H1 (cell line): ENCODE measurements at regions not wholly inside any gene's neighbourhood (a gene's known extent, or its start where the extent isn't known, plus 50 kb on each side); places are given as distances from the start of the nearest gene placed in this dataset.

ENCODE experiments used
- BRCA1 ChIP-seq: IDR thresholded peaks from 2 replicates; pipeline ENCODE4 v1.6.1; 2012; ENCODE audit warnings: low read depth, low read length, improper control_type of control experiment
- SP2 ChIP-seq: IDR thresholded peaks from 2 replicates; pipeline ENCODE4 v1.6.1; 2012; ENCODE audit warnings: mild to moderate bottlenecking, low read length, inconsistent platforms
- TAF7 ChIP-seq: optimal IDR thresholded peaks from 2 replicates; pipeline ENCODE3; 2011; ENCODE audit warnings: low read depth, mild to moderate bottlenecking, inconsistent platforms, low read length, moderate library complexity, borderline replicate concordance
- TF ChIP-seq, protein P1 (sequence below): IDR thresholded peaks from 2 replicates; pipeline ENCODE4 v1.6.1; 2011; ENCODE audit warnings: low read length, improper control_type of control experiment
- TF ChIP-seq, protein P2 (sequence below), 3 experiments: IDR thresholded peaks; 1 replicate in 2 of 3; 2 replicates in 1 of 3; pipeline versions ENCODE4 v1.5.1 to v1.6.1; 2011; ENCODE audit warnings: low read length in 3 of 3, mild to moderate bottlenecking in 3 of 3, inconsistent platforms in 2 of 3, low read depth in 1 of 3, moderate library complexity in 1 of 3; ENCODE audit not compliant: insufficient read depth in 1 of 3; ENCODE audit errors: control extremely low read depth in 1 of 3
- TF ChIP-seq, protein P3 (sequence below): IDR thresholded peaks from 2 replicates; pipeline ENCODE4 v1.6.1; 2011; ENCODE audit warnings: low read depth, mild to moderate bottlenecking, low read length; ENCODE audit not compliant: insufficient read depth
- TF ChIP-seq, protein P4 (sequence below): fragments of 300-600 bp; sonication (generic); IDR thresholded peaks from 2 replicates; pipeline ENCODE4 v1.7.1; 2012; ENCODE audit warnings: low read length, moderate library complexity, mild to moderate bottlenecking, inconsistent platforms; ENCODE audit not compliant: insufficient replicate concordance

DNA sequence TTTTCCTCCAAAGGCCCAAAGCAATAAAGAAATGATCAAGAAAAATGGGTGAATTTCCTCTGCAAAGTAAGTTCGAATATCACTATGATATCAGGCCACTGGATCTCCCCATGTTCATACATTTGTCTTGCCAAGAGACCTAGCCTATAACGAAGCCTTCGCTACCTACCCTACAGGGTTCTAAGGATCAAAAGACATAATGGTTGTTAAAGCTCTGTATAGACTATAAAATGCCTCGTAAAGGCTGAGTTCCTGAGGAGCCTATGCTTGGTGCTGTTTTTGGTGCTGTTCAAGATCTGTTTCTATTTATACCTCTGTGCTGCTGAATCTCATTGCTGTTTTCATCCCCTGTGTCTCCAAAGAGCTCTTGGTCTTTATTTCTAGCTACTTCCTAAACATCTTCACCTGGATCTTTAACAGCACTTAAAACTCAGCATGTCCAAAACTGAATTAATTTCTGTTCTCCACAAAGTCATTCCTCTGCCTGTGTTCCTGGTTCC lies 254.4 kb upstream of the CHAC2 start (continued):
- TF ChIP-seq, protein P1, sequence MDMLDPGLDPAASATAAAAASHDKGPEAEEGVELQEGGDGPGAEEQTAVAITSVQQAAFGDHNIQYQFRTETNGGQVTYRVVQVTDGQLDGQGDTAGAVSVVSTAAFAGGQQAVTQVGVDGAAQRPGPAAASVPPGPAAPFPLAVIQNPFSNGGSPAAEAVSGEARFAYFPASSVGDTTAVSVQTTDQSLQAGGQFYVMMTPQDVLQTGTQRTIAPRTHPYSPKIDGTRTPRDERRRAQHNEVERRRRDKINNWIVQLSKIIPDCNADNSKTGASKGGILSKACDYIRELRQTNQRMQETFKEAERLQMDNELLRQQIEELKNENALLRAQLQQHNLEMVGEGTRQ = no peak
- TF ChIP-seq, protein P2, sequence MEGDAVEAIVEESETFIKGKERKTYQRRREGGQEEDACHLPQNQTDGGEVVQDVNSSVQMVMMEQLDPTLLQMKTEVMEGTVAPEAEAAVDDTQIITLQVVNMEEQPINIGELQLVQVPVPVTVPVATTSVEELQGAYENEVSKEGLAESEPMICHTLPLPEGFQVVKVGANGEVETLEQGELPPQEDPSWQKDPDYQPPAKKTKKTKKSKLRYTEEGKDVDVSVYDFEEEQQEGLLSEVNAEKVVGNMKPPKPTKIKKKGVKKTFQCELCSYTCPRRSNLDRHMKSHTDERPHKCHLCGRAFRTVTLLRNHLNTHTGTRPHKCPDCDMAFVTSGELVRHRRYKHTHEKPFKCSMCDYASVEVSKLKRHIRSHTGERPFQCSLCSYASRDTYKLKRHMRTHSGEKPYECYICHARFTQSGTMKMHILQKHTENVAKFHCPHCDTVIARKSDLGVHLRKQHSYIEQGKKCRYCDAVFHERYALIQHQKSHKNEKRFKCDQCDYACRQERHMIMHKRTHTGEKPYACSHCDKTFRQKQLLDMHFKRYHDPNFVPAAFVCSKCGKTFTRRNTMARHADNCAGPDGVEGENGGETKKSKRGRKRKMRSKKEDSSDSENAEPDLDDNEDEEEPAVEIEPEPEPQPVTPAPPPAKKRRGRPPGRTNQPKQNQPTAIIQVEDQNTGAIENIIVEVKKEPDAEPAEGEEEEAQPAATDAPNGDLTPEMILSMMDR (IDR thresholded peaks at IDR 0.05; ENCODE audit: control extremely low read depth in 1 of 3, insufficient read depth in 1 of 3, low read depth in 1 of 3, low read length in 3 of 3) = no peak
- TF ChIP-seq BRCA1 = no peak
- TF ChIP-seq TAF7 = no peak
- TF ChIP-seq, protein P3, sequence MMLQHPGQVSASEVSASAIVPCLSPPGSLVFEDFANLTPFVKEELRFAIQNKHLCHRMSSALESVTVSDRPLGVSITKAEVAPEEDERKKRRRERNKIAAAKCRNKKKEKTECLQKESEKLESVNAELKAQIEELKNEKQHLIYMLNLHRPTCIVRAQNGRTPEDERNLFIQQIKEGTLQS = no peak
- TF ChIP-seq SP2 = no peak
- TF ChIP-seq, protein P4, sequence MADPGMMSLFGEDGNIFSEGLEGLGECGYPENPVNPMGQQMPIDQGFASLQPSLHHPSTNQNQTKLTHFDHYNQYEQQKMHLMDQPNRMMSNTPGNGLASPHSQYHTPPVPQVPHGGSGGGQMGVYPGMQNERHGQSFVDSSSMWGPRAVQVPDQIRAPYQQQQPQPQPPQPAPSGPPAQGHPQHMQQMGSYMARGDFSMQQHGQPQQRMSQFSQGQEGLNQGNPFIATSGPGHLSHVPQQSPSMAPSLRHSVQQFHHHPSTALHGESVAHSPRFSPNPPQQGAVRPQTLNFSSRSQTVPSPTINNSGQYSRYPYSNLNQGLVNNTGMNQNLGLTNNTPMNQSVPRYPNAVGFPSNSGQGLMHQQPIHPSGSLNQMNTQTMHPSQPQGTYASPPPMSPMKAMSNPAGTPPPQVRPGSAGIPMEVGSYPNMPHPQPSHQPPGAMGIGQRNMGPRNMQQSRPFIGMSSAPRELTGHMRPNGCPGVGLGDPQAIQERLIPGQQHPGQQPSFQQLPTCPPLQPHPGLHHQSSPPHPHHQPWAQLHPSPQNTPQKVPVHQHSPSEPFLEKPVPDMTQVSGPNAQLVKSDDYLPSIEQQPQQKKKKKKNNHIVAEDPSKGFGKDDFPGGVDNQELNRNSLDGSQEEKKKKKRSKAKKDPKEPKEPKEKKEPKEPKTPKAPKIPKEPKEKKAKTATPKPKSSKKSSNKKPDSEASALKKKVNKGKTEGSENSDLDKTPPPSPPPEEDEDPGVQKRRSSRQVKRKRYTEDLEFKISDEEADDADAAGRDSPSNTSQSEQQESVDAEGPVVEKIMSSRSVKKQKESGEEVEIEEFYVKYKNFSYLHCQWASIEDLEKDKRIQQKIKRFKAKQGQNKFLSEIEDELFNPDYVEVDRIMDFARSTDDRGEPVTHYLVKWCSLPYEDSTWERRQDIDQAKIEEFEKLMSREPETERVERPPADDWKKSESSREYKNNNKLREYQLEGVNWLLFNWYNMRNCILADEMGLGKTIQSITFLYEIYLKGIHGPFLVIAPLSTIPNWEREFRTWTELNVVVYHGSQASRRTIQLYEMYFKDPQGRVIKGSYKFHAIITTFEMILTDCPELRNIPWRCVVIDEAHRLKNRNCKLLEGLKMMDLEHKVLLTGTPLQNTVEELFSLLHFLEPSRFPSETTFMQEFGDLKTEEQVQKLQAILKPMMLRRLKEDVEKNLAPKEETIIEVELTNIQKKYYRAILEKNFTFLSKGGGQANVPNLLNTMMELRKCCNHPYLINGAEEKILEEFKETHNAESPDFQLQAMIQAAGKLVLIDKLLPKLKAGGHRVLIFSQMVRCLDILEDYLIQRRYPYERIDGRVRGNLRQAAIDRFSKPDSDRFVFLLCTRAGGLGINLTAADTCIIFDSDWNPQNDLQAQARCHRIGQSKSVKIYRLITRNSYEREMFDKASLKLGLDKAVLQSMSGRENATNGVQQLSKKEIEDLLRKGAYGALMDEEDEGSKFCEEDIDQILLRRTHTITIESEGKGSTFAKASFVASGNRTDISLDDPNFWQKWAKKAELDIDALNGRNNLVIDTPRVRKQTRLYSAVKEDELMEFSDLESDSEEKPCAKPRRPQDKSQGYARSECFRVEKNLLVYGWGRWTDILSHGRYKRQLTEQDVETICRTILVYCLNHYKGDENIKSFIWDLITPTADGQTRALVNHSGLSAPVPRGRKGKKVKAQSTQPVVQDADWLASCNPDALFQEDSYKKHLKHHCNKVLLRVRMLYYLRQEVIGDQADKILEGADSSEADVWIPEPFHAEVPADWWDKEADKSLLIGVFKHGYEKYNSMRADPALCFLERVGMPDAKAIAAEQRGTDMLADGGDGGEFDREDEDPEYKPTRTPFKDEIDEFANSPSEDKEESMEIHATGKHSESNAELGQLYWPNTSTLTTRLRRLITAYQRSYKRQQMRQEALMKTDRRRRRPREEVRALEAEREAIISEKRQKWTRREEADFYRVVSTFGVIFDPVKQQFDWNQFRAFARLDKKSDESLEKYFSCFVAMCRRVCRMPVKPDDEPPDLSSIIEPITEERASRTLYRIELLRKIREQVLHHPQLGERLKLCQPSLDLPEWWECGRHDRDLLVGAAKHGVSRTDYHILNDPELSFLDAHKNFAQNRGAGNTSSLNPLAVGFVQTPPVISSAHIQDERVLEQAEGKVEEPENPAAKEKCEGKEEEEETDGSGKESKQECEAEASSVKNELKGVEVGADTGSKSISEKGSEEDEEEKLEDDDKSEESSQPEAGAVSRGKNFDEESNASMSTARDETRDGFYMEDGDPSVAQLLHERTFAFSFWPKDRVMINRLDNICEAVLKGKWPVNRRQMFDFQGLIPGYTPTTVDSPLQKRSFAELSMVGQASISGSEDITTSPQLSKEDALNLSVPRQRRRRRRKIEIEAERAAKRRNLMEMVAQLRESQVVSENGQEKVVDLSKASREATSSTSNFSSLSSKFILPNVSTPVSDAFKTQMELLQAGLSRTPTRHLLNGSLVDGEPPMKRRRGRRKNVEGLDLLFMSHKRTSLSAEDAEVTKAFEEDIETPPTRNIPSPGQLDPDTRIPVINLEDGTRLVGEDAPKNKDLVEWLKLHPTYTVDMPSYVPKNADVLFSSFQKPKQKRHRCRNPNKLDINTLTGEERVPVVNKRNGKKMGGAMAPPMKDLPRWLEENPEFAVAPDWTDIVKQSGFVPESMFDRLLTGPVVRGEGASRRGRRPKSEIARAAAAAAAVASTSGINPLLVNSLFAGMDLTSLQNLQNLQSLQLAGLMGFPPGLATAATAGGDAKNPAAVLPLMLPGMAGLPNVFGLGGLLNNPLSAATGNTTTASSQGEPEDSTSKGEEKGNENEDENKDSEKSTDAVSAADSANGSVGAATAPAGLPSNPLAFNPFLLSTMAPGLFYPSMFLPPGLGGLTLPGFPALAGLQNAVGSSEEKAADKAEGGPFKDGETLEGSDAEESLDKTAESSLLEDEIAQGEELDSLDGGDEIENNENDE = no peak
